Left lung (tissue), 4 donors: ENCODE measurements at regions not wholly inside any gene's neighbourhood (a gene's known extent, or its start where the extent isn't known, plus 50 kb on each side); places are given as distances from the start of the nearest gene placed in this dataset.
A peak's percentile ranks its signal among the peaks of the same experiment; 100 is the strongest.

Experiments
- ATAC-seq: fragments of 200-7000 bp; cut with Tn5 transposase; one replicate; pipeline ENCODE4 v1.9.1; 2020; ENCODE audit warnings: moderate library complexity
- DNase-seq, 4 donors: peaks; one replicate each; pipeline ENCODE4 v3.0.0-alpha.2; 2013 to 2020
- H3K27ac ChIP-seq, 2 donors: fragments of 200-600 bp; sonication (generic) in 1 of 2; one replicate each; pipeline versions ENCODE4 v1.5.0 to v1.8.0; 2020 to 2021
- H3K27me3 ChIP-seq, 2 donors: fragments of 200-600 bp; sonication (generic) in 1 of 2; one replicate each; pipeline versions ENCODE4 v1.5.0 to v1.8.0; 2020 to 2021
- H3K36me3 ChIP-seq, 2 donors: fragments of 200-600 bp; sonication (generic) in 1 of 2; one replicate each; pipeline versions ENCODE4 v1.5.0 to v1.8.0; 2020 to 2021
- H3K4me1 ChIP-seq, 2 donors: fragments of 200-600 bp; one replicate each; pipeline ENCODE4 v1.8.0; 2021
- H3K4me3 ChIP-seq, 2 donors: fragments of 200-600 bp; sonication (generic) in 1 of 2; one replicate each; pipeline versions ENCODE4 v1.5.0 to v1.8.0; 2020 to 2021; ENCODE audit warnings: mild to moderate bottlenecking in 1 of 2
- H3K9me3 ChIP-seq, 2 donors: fragments of 200-600 bp; sonication (generic) in 1 of 2; one replicate each; pipeline versions ENCODE4 v1.5.0 to v1.8.0; 2020 to 2021
- intact Hi-C, 2 donors: fragments of 100-400 bp; cut with DNase I; formaldehyde crosslinking; loops; one replicate each; pipeline versions ENCODE4 v1.11.2 to v1.14.2; 2022
- TF ChIP-seq, protein P1 (sequence below), 2 donors: fragments of 200-600 bp; sonication (generic) in 1 of 2; IDR thresholded peaks; one replicate each; pipeline versions ENCODE4 v1.5.0 to v1.8.0; 2021; ENCODE audit warnings: antibody characterized with exemption in 2 of 2
- donor health status: DM: no; HTN: yes; CAD: no.
- donor health status: DM: no; HTN: no; CAD: no.

- TF ChIP-seq, protein P1, sequence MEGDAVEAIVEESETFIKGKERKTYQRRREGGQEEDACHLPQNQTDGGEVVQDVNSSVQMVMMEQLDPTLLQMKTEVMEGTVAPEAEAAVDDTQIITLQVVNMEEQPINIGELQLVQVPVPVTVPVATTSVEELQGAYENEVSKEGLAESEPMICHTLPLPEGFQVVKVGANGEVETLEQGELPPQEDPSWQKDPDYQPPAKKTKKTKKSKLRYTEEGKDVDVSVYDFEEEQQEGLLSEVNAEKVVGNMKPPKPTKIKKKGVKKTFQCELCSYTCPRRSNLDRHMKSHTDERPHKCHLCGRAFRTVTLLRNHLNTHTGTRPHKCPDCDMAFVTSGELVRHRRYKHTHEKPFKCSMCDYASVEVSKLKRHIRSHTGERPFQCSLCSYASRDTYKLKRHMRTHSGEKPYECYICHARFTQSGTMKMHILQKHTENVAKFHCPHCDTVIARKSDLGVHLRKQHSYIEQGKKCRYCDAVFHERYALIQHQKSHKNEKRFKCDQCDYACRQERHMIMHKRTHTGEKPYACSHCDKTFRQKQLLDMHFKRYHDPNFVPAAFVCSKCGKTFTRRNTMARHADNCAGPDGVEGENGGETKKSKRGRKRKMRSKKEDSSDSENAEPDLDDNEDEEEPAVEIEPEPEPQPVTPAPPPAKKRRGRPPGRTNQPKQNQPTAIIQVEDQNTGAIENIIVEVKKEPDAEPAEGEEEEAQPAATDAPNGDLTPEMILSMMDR (IDR thresholded peaks at IDR 0.05): no peak
- Histone ChIP-seq H3K27me3 (no peaks in the 10 kb centered on the region), H3K4me3 (no peak overlapping the region), H3K4me1 (no peaks in the 10 kb centered on the region), H3K9me3 (no peaks in the 10 kb centered on the region), H3K36me3 (no peaks in the 10 kb centered on the region), H3K27ac (no peak overlapping the region)
- no peak for DNase-seq
- no peak for ATAC-seq
- intact Hi-C loops: no loop called here
Observed at GRCh38 chrX:69073241-69073640, 92.0 kb downstream of the PJA1 start.

DNA sequence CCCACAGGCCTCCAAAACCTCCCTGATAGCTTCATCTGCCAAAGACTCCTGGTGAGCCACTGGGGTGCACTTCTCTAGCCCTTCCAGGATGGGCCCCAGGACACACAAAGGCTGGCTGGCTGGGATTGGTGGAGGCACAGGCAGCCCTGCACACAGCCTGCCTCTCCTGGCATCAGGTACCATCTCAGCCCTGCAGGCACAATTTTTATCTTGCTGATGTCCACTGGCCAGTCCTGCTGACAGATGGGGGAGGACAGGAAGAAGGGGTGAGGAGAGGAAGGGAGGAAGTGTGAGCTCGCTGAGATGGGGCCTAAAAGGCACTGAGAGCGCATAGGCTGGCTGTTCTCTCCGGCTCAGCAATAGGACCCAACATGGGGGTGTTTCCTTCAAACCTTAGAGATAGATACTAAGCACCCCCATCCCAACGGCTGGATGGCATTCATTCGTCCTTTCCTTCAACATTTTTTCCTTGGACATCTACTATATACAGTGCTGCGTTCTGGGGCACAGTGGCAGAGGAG lies 92.7 kb downstream of the PJA1 start:
- Histone ChIP-seq H3K27ac (no peak overlapping the region), H3K27me3 (no peaks in the 10 kb centered on the region), H3K4me3 (no peak overlapping the region), H3K4me1 (no peaks in the 10 kb centered on the region), H3K36me3 (no peaks in the 10 kb centered on the region), H3K9me3 (no peaks in the 10 kb centered on the region)
- TF ChIP-seq, protein P1 (IDR thresholded peaks at IDR 0.05): no peak
- intact Hi-C loops: no loop called here
- DNase-seq (no peak), ATAC-seq (no peak)

- Histone ChIP-seq H3K4me3 (no peak overlapping the region), H3K4me1 (no peaks in the 10 kb centered on the region), H3K36me3 (no peaks in the 10 kb centered on the region), H3K27me3 (no peaks in the 10 kb centered on the region), H3K27ac (no peak overlapping the region), H3K9me3 (no peaks in the 10 kb centered on the region)
- ATAC-seq: peak; percentile 18
- peak in 1 of 4 donors; percentile 70 for DNase-seq
- TF ChIP-seq, protein P1 (IDR thresholded peaks at IDR 0.05): no peak
- intact Hi-C loops: no loop called here
Observed at GRCh38 chrX:69070949-69071650, 94.2 kb downstream of the PJA1 start.

GRCh38 chrX:69069876-69070275 lies 95.4 kb downstream of the PJA1 start:
- intact Hi-C loops: no loop called here
- Histone ChIP-seq H3K4me1 (no peaks in the 10 kb centered on the region), H3K4me3 (no peak overlapping the region), H3K27ac (no peak overlapping the region), H3K27me3 (no peaks in the 10 kb centered on the region), H3K36me3 (no peaks in the 10 kb centered on the region), H3K9me3 (no peaks in the 10 kb centered on the region)
- DNase-seq (no peak), ATAC-seq (no peak)
- TF ChIP-seq, protein P1 (IDR thresholded peaks at IDR 0.05): no peak

DNA sequence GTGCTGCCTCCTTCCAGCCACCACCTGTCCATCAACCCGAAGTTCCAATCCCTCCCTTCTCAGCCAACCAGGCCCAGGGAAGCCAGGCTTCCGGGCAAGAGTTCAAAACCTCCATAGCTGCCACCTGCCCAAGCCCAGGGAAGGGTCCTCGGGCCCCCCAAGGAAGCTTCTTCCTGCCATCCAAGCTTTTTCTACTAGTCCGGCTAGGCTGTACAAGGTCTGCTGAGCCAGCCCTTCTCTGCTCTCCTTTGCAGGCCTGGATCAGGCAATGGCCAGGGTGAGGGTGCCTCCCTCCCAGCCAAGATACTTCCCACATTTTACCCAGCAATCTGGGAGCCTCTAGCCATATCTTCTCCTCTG lies 96.2 kb downstream of the PJA1 start:
- Histone ChIP-seq H3K36me3 (no peaks in the 10 kb centered on the region), H3K4me1 (no peaks in the 10 kb centered on the region), H3K4me3 (no peak overlapping the region), H3K9me3 (no peaks in the 10 kb centered on the region), H3K27me3 (no peaks in the 10 kb centered on the region), H3K27ac (no peak overlapping the region)
- DNase-seq (no peak), ATAC-seq (no peak)
- intact Hi-C loops: no loop called here
- TF ChIP-seq, protein P1 (IDR thresholded peaks at IDR 0.05): no peak
